Endothelial cell of umbilical vein (primary cell): ENCODE measurements at regions not wholly inside any gene's neighbourhood (a gene's known extent, or its start where the extent isn't known, plus 50 kb on each side); places are given as distances from the start of the nearest gene placed in this dataset.

Experiments
- BruUV-seq: library from RNA; stranded (reverse); fragments of 400-500 nt; replicated peaks from 2 replicates; lab custom pipeline; 2021; lab: Mats Ljungman, UMichigan
- CTCF ChIA-PET: fragments of 300-600, 350-600 bp; sonication (Branson Sonifier 250); formaldehyde crosslinking; loops from one replicate; lab custom pipeline; 2021; ENCODE audit warnings: antibody characterized with exemption, inconsistent platforms; lab: Charles Lee
- POLR2A ChIA-PET: fragments of 300-600, 350-600 bp; sonication (Branson Sonifier 250); formaldehyde crosslinking; loops from one replicate; lab custom pipeline; 2021; ENCODE audit warnings: antibody characterized with exemption, inconsistent platforms; lab: Charles Lee
- DNase-seq: peaks from one replicate; pipeline ENCODE4 v3.0.0-alpha.2; 2011; ENCODE audit warnings: low read depth, low spot score
- FAIRE-seq: peaks from 2 replicates; lab custom pipeline; 2011; peaks lifted over from hg19 to GRCh38; lab: Jason Lieb, UNC
- H2AFZ ChIP-seq: 2 replicates; pipeline ENCODE4 v1.6.0; 2012; ENCODE audit warnings: low read depth, low read length, control low read depth, inconsistent platforms
- H3K27ac ChIP-seq: 2 replicates; pipeline ENCODE4 v1.5.1; 2011; ENCODE audit warnings: low read depth, mild to moderate bottlenecking, control low read depth, low read length, moderate library complexity; ENCODE audit not compliant: insufficient read depth
- H3K27me3 ChIP-seq, 2 experiments: 2 replicates each; pipeline versions ENCODE4 v1.6.0 to v1.6.1; 2011; ENCODE audit warnings: low read length in 2 of 2, mixed read lengths in 1 of 2; ENCODE audit not compliant: control insufficient read depth in 2 of 2, insufficient read depth in 2 of 2
- H3K36me3 ChIP-seq, 2 experiments: 2 replicates in 1 of 2; 3 replicates in 1 of 2; pipeline ENCODE4 v1.5.1; 2011; ENCODE audit warnings: low read length in 2 of 2, mild to moderate bottlenecking in 1 of 2, moderate library complexity in 1 of 2; ENCODE audit not compliant: control insufficient read depth in 2 of 2, insufficient read depth in 2 of 2; ENCODE audit errors: extremely low read depth in 1 of 2
- H3K4me1 ChIP-seq: 3 replicates; pipeline ENCODE4 v1.5.1; 2011; ENCODE audit warnings: mild to moderate bottlenecking, low read length; ENCODE audit not compliant: control insufficient read depth, insufficient read depth; ENCODE audit errors: extremely low read depth
- H3K4me2 ChIP-seq: 2 replicates; pipeline ENCODE4 v1.6.1; 2011; ENCODE audit warnings: low read length, control low read depth, mixed read lengths; ENCODE audit not compliant: insufficient read depth
- H3K4me3 ChIP-seq, 3 experiments: fragments of 200-600 bp in 1 of 3; sonication (generic), shearing (Covaris generic) in 1 of 3; replicated peaks in 1 of 3; 2 replicates each; pipeline ENCODE4 v1.5.1; 2011 to 2016; ENCODE audit warnings: control low read depth in 3 of 3, low read length in 3 of 3, mild to moderate bottlenecking in 2 of 3, inconsistent platforms in 1 of 3, low read depth in 1 of 3, moderate library complexity in 1 of 3; ENCODE audit not compliant: insufficient read depth in 1 of 3
- H3K79me2 ChIP-seq: 2 replicates; pipeline ENCODE4 v1.6.0; 2012; ENCODE audit warnings: low read length, inconsistent platforms; ENCODE audit not compliant: control insufficient read depth, insufficient read depth
- H3K9ac ChIP-seq: replicated peaks from 2 replicates; pipeline ENCODE3; 2011; ENCODE audit warnings: low read length, control low read depth; ENCODE audit not compliant: insufficient read depth; ENCODE audit errors: extremely low read depth
- H3K9me1 ChIP-seq: replicated peaks from 3 replicates; pipeline ENCODE4 v1.6.0; 2011; ENCODE audit warnings: mild to moderate bottlenecking, low read length; ENCODE audit not compliant: control insufficient read depth, insufficient read depth; ENCODE audit errors: extremely low read depth
- H3K9me3 ChIP-seq: replicated peaks from 2 replicates; pipeline ENCODE4 v1.5.1; 2012; ENCODE audit warnings: low read length, inconsistent platforms; ENCODE audit not compliant: control insufficient read depth, insufficient read depth
- H4K20me1 ChIP-seq: replicated peaks from 2 replicates; pipeline ENCODE3; 2011; ENCODE audit warnings: mild to moderate bottlenecking, low read length; ENCODE audit not compliant: control insufficient read depth, insufficient read depth; ENCODE audit errors: extremely low read depth
- CTCF ChIP-seq, 2 donors: IDR thresholded peaks; 1 replicate in 1 of 2; 2 replicates in 1 of 2; pipeline ENCODE4 v1.5.1; 2011; ENCODE audit warnings: low read length in 2 of 2, mild to moderate bottlenecking in 2 of 2, moderate library complexity in 2 of 2, control low read depth in 1 of 2, inconsistent platforms in 1 of 2, low read depth in 1 of 2; ENCODE audit not compliant: insufficient read depth in 1 of 2; ENCODE audit errors: extremely low read depth in 1 of 2
- EZH2 ChIP-seq: IDR thresholded peaks from 2 replicates; pipeline ENCODE4 v1.6.1; 2012; ENCODE audit warnings: borderline replicate concordance, low read depth, mild to moderate bottlenecking, moderate library complexity, low read length, inconsistent platforms; ENCODE audit not compliant: severe bottlenecking
- FOS ChIP-seq: IDR thresholded peaks from 2 replicates; pipeline ENCODE4 v1.6.1; 2011; ENCODE audit warnings: mild to moderate bottlenecking, low read length, moderate library complexity, borderline replicate concordance; ENCODE audit not compliant: insufficient read depth
- GATA2 ChIP-seq: IDR thresholded peaks from 2 replicates; pipeline ENCODE4 v1.7.0; 2011; ENCODE audit warnings: low read depth, mild to moderate bottlenecking, moderate library complexity, mixed read lengths, low read length; ENCODE audit not compliant: insufficient read length, insufficient read depth
- JUN ChIP-seq: IDR thresholded peaks from 2 replicates; pipeline ENCODE4 v1.6.1; 2011; ENCODE audit warnings: borderline replicate concordance, low read depth; ENCODE audit not compliant: insufficient read length, insufficient read depth
- MAX ChIP-seq: IDR thresholded peaks from 2 replicates; pipeline ENCODE4 v1.6.1; 2011; ENCODE audit not compliant: insufficient read depth, insufficient read length
- MYC ChIP-seq: IDR thresholded peaks from one replicate; pipeline ENCODE4 v1.6.1; 2011; ENCODE audit warnings: mild to moderate bottlenecking, low read depth, low read length
- POLR2A ChIP-seq: IDR thresholded peaks from 2 replicates; pipeline ENCODE4 v1.6.1; 2012; ENCODE audit warnings: low read depth, mild to moderate bottlenecking, control low read depth, low read length
- POLR2AphosphoS5 ChIP-seq: IDR thresholded peaks from 2 replicates; pipeline ENCODE4 v1.6.1; 2012; ENCODE audit warnings: low read depth, mild to moderate bottlenecking, control low read depth, low read length, moderate library complexity; ENCODE audit not compliant: insufficient read depth
- dilution Hi-C: fragments of 300-500 bp; cut with MboI; formaldehyde crosslinking; loops from one replicate; pipeline ENCODE4 v1.15.0; 2019; ENCODE audit warnings: low sequenced_read_pairs; ENCODE audit not compliant: extremely low pct_ligation_motif_present
- intact Hi-C: fragments of 100-400 bp; cut with micrococcal nuclease; formaldehyde crosslinking; loops from one replicate; pipeline ENCODE4 v1.10.0; 2022

GRCh38 chr18:73535990-73536389 lies 611.6 kb downstream of the FBXO15 start:
- intact Hi-C loops: no loop called here
- POLR2A ChIA-PET: no interaction called here
- no TSS peak for BruUV-seq

GRCh38 chr18:73535189-73535588 lies 612.4 kb downstream of the FBXO15 start:
- Histone ChIP-seq H3K4me2 (no peak overlapping the region), H4K20me1 (no peaks in the 10 kb centered on the region), H3K27me3 (no peaks in the 10 kb centered on the region), H3K4me1 (no peaks in the 10 kb centered on the region), H3K79me2 (no peaks in the 10 kb centered on the region), H3K9me3 (peaks cover 2% of the 10 kb centered on the region), H3K9me1 (no peaks in the 10 kb centered on the region), H2AFZ (no peak overlapping the region), H3K4me3 (no peak overlapping the region), H3K27ac (no peak overlapping the region), H3K9ac (no peak overlapping the region), H3K36me3 (no peaks in the 10 kb centered on the region)
- dilution Hi-C loops: no loop called here
- ChIA-PET CTCF (no interaction called here), POLR2A (no interaction called here)
- FAIRE-seq (no peak), DNase-seq (no peak)
- no TSS peak for BruUV-seq
- no peak for TF ChIP-seq FOS
- no peak for TF ChIP-seq JUN
- TF ChIP-seq CTCF (IDR thresholded peaks at IDR 0.05; ENCODE audit: extremely low read depth in 1 of 2, insufficient read depth in 1 of 2, low read depth in 1 of 2, low read length in 2 of 2): no peak
- no peak for TF ChIP-seq EZH2
- TF ChIP-seq POLR2AphosphoS5: no peak
- no peak for TF ChIP-seq MYC
- TF ChIP-seq MAX: no peak
- TF ChIP-seq POLR2A: no peak
- TF ChIP-seq GATA2: no peak
- intact Hi-C loops: no loop called here

More at GRCh38 chr18:73535990-73536389, 611.6 kb downstream of the FBXO15 start:
- Histone ChIP-seq H3K36me3 (no peaks in the 10 kb centered on the region), H3K9me1 (no peaks in the 10 kb centered on the region), H3K9ac (no peak overlapping the region), H4K20me1 (no peaks in the 10 kb centered on the region), H3K27ac (no peak overlapping the region), H3K79me2 (no peaks in the 10 kb centered on the region), H3K4me1 (no peaks in the 10 kb centered on the region), H3K4me3 (no peak overlapping the region), H3K4me2 (no peak overlapping the region), H2AFZ (no peak overlapping the region), H3K9me3 (no peaks in the 10 kb centered on the region), H3K27me3 (no peaks in the 10 kb centered on the region)
- no peak for DNase-seq
- TF ChIP-seq POLR2AphosphoS5 (no peak), MYC (no peak), CTCF (IDR thresholded peaks at IDR 0.05; ENCODE audit: extremely low read depth in 1 of 2, insufficient read depth in 1 of 2, low read depth in 1 of 2, low read length in 2 of 2) (no peak), JUN (no peak), FOS (no peak)
- dilution Hi-C loops: no loop called here
- CTCF ChIA-PET: no interaction called here
- FAIRE-seq: no peak
